ENCODE measurements at regions not wholly inside any gene's neighbourhood (a gene's known extent, or its start where the extent isn't known, plus 50 kb on each side); places are given as distances from the start of the nearest gene placed in this dataset.
A peak's percentile ranks its signal among the peaks of the same experiment; 100 is the strongest.
"Not testable (repeated sequence)": the region's sequence is repeated elsewhere in the genome, so short reads cannot be mapped to it uniquely, and the experiment has no call there.

DNA sequence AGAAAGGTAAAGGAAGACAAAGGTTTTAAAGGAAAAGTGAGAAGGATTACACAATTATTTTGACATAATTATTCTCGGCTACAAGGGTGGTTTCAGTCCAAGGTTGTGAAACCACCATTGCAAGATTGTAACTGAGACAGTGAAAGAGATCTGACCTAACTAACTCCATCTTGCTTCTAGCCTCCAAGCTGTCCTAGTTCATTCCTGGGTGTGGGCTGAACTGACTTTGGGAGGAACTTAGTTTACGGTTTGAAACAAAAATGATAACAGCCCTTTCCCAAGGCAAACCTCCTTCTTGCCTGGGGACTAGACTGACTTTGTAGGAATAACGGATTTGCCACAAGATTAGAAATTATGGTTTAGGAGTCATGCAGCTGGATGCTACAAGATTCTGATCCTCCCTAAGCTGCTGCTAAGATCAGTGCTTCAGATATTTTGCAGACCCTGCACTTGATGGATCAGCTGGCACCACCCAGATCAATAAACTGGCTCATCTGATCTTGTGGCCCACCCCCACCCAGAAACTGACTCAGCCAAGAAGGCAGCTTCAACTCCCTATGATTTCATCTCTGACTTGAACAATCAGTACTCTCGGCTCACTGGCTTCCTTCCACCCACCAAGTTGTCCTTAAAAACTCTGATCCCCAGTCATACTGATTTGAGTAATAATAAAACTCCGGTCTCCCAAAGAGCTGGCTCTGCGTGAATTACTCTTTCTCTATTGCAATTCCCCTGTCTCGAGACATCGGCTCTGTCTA, 57.7 kb upstream of the AADACL2 start:
- FAIRE-seq = no peak
- no peak for DNase-seq (ENCODE audit: insufficient read length, low spot score)

DNA sequence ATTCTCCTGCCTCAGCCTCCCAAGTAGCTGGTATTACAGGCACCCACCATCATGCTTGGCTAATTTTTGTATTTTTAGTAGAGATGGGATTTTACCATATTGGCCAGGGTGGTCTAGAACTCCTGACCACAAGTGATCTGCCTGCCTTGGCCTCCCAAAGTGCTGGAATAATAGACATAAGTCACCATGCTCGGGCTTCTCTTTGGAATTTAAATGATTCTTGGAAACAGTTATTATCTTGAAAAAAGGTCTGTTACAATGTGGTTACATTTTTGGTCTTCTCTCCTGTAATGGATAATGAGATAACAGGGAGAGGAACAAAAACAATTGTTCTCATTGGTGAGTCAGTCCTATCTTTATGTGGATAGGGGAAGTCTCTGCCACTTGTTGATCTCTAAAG, 59.8 kb upstream of the AADACL2 start:
- FAIRE-seq (no peak), DNase-seq (ENCODE audit: insufficient read length, low spot score) (no peak)

DNA sequence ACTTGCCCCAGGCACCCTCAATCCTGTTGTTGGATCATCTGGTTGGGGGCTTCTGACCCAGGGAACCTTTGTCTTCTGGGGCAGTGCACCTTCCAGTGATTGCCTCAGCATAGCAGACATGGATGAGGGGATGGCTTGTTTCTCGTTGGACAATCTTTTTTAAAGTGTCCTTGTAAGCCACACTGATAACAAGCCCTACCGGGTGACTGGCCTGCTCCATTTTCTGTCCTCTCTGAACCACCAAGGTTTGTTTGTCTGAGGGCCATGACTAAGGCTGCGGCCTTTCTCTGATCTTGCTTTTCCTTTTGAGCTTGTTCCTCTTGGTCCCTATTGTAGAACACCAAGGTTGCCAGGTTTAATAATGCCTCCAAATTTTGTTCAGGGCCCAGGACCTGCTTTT, 66.0 kb upstream of the AADACL2 start:
- DNase-seq (ENCODE audit: insufficient read length, low spot score); FAIRE-seq: not testable (repeated sequence)

DNA sequence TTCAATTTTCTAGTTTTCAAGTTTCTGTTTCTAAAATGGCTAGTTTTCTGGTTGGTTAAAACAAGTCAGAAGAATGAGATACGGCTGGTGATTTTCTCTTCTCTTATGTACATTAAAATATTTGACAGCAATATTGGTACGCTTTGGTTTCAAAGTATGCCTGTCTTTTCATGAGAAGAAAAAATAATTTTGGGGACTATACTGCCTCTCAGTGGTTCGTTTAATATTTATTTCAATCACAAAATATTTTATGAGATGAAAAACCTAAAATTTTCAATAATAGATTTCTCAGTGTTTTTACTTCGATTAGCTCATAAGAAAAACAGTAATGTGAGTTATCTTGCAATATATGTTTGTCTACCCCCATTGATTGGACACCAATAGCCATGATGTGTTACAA, 72.8 kb upstream of the AADACL2 start:
- peak; percentile 6 for DNase-seq (ENCODE audit: insufficient read length, low spot score)
- no peak for FAIRE-seq

DNA sequence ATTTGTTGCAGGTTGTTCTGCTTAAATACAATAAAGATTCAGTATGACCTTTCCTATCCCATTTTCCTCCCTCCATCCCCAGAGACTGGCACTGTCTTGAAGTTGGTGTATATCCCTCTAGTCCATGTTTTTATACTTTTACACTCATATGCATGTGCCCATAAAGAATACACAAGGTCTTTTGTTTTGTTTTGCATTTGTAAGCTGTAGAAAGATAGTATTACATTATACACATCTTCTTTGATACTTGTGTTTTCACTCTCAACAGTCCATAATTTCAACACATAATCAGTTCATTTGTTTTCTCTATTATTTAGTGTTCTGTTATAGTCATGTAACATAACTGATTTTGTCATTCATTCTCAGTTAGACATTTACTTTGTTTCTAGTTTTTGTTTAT, 88.7 kb upstream of the AADACL2 start:
- DNase-seq (ENCODE audit: insufficient read length, low spot score) (no peak), FAIRE-seq (no peak)

DNA sequence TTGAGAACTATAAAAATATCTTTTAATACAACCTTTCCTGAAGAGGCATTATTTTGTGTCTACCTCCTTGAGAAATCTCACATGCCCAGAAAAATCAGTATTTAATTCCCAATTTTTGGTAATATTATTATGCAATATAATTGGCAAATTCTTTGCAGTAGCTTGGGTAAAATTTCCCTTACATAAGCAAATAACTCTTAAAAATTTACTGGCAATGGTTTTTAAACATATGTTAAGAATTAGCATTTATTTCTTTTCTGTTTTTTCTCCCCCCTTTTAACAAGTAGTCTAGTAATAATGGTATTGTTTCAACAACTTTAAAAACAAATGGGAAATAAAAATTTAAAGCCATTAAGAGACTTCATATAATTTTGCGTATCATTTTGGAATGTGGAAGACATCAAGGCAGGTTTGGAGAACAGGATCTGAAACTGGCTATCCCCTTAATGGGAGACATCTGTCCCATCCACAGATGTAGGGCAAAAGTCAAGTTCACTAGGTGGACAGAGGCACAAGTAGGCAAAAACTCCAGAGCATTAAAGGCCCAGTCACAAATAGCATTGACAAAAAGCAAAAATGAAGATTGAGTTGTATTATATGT, 89.6 kb upstream of the AADACL2 start:
- no peak for FAIRE-seq
- no peak for DNase-seq (ENCODE audit: insufficient read length, low spot score)

DNA sequence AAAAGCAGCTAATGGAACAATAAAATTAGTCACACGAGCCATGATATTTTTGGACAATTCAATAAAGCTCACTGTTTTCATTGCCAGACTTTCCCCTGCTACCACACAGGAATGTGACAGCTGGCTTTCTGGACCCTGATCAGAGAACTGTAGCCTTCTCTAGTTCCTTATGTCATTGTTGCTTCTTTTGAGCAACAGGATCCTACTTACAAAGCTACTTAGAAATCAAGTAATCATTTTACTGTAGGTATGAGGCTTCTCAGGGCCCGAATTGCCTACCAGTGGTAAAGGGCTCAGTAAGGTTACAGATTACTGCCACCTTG, 94.3 kb upstream of the AADACL2 start:
- no peak for FAIRE-seq
- DNase-seq (ENCODE audit: insufficient read length, low spot score) = no peak

DNA sequence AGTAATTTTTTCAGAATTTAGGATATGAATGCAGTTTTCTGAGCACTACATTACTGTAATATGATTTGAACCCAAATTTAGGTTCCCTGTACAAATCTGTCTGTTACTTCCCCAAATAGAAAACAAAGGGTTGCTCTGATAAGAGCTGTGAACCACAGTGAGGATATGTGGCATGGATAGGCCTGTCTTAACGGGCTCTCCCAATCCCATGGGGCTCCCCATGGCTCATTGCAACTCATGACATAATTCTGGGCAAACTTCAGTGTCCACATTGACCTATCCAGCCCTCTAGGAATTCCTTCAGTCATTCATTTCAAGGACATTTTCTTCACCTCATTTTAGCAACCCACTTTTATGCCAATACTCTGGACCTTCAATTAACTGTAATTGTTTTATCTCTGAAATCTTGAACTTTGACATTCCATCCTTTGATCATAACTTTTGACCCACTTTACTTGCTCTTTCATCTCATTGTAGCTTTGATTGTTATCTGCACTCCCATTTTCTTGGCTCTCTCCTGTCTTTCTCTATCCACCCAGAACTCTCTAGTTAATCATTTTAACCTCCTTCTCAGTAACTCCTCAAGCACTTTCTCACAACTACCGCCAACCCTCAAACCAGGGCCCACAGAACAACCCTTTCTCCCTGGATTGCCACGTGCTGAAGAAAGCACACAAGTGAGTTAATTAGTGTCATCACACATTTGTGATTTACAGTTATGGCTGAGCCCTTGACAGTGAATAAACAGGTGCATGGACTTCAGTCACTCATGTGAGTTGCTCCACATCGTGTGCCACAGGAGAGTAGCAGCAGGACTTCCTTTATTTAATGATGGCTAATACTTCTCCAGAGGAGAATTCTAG, 94.9 kb upstream of the AADACL2 start:
- DNase-seq (ENCODE audit: insufficient read length, low spot score) (no peak), FAIRE-seq (no peak)

DNA sequence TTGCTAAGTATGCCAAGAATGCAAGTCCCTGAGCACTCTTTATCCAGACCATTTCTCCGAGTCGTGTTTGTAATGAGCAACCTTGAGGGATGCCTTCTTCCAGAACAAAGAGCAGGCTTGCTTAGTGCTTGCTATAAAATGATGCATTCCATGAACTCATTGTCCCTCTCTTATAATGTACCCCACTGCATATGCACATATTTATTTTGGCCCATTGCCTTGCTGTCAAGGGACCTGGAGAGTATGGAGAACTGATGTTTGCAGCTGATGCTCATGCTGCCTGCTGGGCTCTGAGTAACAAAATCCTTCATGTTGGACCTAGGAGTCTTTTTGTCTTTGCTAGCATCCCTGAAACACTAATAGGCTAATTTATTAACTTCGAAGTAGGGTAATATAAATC, 97.8 kb upstream of the AADACL2 start:
- DNase-seq (ENCODE audit: insufficient read length, low spot score) (no peak), FAIRE-seq (no peak)

DNA sequence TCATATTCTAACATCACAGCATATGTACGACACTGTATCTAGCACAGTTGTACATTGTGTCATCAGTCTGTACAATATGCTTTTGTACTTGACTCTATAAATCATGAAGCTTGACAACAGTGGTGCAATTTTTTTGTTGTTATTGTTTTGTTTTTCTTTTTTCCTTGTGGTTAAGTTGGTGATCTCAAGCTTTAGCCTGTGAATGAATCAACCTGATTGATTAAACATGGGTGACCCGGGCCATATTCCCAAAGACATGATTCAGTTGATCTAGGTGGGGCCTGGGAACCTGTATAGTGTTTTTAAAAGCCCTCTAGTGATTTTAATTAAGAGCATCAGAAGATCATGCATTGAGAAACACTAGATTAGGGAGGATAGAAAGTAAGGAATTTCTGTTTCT, 101.8 kb upstream of the AADACL2 start:
- DNase-seq (ENCODE audit: insufficient read length, low spot score) = no peak
- no peak for FAIRE-seq

DNA sequence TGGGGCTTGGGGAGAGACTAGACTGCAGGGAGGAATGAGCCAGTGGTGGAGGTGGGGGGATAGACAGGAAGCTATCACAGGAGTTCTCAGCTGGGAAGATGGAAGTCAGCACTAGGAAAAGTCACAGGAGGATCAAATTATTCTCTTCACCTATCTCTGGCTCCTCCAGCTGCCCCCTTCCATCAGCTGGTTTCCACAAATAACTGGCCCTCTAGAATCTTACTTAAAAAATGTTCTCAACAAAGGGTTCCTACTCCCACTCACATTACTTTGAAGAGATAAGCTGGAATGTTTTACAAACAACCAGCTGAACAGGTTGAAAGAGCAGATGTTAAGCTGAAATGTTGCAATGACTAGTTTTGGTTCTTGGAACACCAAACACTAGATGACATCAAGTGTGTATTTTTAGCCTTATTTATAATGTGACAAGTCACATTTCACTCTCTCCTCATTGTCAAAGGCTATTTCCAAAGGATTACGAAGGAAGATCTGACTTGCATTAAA, 102.7 kb upstream of the AADACL2 start:
- FAIRE-seq (peak; percentile 9), DNase-seq (ENCODE audit: insufficient read length, low spot score) (peak; percentile 2)

DNA sequence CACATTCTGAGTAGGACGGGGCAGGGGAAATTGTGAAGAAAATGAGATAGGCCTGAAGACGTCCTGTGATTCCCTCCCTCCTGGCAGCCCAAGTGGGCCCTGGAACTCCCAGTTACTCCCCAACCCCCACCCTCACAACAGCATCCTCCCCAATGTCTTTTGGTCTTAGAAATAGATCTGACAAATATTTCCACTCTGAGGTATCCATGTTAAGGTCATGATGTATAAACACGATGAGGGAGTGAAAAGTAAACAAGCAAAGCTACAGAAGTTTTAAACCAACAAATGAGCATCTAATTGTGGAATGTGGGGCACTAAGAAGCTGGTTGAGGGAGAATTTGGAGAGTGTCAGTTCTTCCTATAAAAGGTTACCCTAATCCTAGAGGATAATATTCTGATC, 103.7 kb upstream of the AADACL2 start:
- FAIRE-seq (no peak), DNase-seq (ENCODE audit: insufficient read length, low spot score) (no peak)

DNA sequence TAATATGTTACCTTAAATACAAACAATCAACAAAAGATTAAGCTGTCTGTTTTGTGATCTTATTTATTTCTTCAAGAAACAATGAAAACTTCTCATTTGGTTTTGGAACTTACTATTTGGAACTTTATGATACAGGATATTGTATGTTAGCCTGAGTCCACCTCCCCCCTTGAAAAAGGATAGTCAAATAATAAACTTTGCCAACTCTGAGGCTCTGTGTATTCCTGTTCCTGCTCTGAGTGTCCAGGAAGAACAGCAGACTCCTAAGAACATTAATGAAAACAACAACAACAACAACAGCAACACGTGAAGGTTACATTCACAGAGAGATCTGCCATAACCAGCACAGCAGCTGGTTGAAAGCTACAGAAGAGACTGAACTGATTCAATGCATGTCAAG, 108.1 kb upstream of the AADACL2 start:
- no peak for FAIRE-seq
- no peak for DNase-seq (ENCODE audit: insufficient read length, low spot score)

DNA sequence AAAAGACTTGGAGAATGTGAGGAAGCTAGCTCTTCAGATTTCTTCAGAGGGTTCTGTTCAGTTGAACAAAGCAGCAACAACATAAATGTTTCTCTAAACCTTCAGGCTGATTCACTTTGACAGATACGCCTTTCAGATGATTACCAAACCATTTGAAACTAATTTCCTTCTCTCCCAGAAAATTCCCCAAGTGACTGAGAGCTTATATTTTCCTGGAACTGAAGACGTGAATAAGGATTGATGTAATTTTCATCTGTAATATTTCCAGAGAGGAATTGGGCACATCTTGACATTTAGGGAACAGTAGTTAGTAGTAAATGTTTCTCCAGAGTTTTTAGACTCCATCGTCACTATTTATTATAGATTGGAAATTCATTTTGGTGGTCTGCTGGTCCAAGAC, 108.6 kb upstream of the AADACL2 start:
- FAIRE-seq (no peak), DNase-seq (ENCODE audit: insufficient read length, low spot score) (no peak)

DNA sequence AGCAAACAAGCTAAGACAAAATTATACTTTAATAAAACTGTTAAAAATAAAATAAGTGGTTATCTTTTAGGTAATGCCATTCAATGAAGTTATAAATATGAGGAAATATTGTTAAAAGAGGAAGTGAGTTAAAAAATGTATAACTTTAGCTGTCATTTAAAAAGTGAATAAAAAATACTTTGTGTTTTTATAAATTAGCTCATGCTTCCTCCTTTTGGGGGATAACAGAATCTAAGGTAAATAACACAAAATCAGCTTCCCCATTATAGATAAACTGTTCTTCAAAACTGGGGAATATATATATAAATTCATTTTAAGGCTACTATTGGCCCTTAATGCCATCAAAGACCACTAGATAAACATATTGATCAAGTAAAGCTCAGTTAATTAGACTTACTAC, 113.7 kb upstream of the AADACL2 start:
- FAIRE-seq (no peak), DNase-seq (ENCODE audit: insufficient read length, low spot score) (no peak)

DNA sequence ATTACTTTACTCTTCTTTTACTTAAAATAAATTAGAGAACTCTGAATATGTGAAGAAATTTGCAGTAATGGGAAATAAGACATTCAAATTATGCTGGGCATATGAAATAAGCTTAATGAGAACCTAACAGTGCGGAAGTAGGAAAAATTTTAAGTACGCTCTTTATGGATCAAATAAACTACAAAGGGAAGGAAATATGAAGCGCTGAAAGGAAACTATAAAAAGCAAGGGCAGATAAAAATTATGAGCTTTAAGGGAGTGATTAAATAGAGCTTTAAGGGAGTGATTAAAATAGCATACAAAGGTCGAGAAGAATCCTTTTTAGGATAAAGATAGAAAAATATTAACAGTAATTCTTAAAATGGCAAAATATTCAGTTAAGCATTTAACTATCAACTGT, 118.3 kb upstream of the AADACL2 start:
- FAIRE-seq = no peak
- no peak for DNase-seq (ENCODE audit: insufficient read length, low spot score)

DNA sequence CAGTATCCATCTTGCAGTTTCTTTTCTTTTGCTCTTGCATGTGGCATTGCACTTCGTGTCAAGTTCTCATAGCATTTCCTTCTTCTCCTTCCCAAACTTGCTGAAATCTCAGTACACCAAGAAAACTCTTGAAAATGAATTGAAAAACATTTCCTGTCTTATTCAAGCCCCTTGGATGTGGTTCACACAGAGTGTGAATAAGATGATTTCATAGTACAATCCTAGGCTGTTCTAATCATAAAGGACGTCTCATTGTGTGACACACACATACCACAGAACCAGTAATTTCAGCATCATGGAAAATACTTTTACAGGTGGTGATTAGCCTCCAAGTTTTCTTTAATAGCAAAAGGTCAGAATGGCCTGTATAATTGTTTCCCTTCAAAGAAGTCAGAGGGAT, 121.6 kb upstream of the AADACL2 start:
- DNase-seq (ENCODE audit: insufficient read length, low spot score) (no peak), FAIRE-seq (no peak)

DNA sequence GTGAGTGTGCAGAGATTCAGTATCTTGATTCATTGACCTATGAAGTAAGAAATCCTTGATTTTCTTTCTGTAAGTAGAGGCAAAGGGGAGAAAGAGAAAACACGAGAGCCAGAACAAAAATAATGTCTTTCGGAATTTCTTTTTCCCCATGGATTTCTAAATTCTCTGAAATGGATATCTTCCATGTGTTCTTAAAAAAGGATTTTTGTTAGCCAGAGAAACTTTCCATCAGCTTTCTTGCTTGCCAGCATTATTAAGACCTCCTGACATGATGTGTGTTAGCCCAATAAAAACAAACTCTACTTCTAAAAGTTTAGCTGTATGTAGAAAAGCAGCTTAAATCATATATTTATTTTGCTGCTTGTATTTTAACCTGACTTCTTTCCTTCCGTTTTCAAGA, 122.3 kb upstream of the AADACL2 start:
- FAIRE-seq (no peak), DNase-seq (ENCODE audit: insufficient read length, low spot score) (no peak)

DNA sequence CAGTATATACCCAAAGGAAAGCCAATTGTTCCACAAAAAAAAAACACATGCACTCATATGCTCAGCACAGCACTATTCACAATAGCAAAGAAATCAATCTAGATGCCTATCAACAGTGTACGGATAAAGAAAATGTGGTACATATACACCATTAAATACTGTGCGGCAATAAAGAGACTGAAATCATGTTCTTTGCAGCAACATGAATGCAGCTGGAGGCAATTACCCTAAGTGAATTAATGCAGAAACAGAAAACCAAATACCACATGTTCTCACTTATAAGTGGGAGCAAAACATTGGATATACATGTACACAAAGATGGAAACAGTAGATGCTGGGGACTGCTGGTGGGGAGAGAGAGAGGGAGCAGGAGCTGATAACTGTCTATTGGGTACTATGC, 124.2 kb upstream of the AADACL2 start:
- DNase-seq (ENCODE audit: insufficient read length, low spot score) = no peak
- no peak for FAIRE-seq

DNA sequence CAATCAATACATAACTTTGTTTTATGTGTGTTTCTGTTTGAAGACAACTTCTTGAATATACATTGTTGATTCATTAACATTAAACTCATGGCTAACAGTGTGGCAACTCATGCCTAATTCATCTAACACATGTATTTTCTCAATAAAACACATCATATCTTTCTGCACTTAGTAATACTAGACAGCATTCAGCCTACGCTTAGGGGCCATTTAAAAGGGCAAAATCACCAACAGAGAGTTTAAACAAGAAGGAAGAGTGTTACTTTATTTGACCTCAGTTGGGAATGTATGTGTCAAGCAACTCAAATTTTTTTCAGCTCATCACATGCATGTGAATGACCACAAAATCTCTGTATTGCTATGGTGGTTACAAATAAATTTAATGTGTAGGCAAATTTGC, 128.8 kb upstream of the AADACL2 start:
- FAIRE-seq (no peak), DNase-seq (ENCODE audit: insufficient read length, low spot score) (no peak)

DNA sequence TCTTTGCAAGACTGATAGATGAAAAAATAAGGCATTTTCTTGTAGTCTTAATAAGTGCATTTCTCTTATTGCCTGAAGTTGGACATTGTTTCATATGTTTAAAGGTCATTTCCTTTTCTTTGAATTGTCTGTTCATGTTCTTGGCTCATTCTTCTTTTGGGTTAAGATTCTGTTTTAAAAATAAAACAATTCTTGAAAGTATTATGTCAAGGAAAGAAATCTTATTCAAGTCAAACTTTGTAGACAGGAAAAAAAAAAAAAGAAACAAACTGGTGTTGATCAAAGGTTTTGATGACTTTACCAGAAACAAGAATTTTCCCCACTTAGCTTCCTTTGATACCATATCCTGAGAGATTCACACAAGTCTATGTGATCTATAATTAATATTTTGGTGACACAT, 132.9 kb upstream of the AADACL2 start:
- DNase-seq (ENCODE audit: insufficient read length, low spot score) (no peak), FAIRE-seq (no peak)
